ENCODE measurements at regions not wholly inside any gene's neighbourhood (a gene's known extent, or its start where the extent isn't known, plus 50 kb on each side); places are given as distances from the start of the nearest gene placed in this dataset.

GRCh38 chr15:99504823-99505551 is 60.8 kb upstream of the MEF2A start:
- TF ChIP-seq CTCF (IDR thresholded peaks at IDR 0.05) (no peak), POLR2A (IDR thresholded peaks at IDR 0.05) (no peak)
